ENCODE measurements at regions not wholly inside any gene's neighbourhood (a gene's known extent, or its start where the extent isn't known, plus 50 kb on each side); places are given as distances from the start of the nearest gene placed in this dataset.
"Not testable (repeated sequence)": the region's sequence is repeated elsewhere in the genome, so short reads cannot be mapped to it uniquely, and the experiment has no call there.

GRCh38 chr6:82551831-82552230 is 188.2 kb downstream of the TPBG start:
- Mint-ChIP-seq H3K4me1 (no peaks in the 10 kb centered on the region), H3K9me3 (peaks cover 0 to 5% (median 5%) of the 10 kb centered on the region in 5 donors), H3K27me3 (peaks cover 7 to 13% of the 10 kb centered on the region in 2 donors), H3K36me3 (no peaks in the 10 kb centered on the region), H3K4me3 (no peak overlapping the region), H3K27ac (no peak overlapping the region)
- no peak for DNase-seq
- CTCF ChIA-PET: no interaction called here
- Histone ChIP-seq H3K27me3 (ENCODE audit: insufficient read depth, low read length, poor library complexity, severe bottlenecking) (no peaks in the 10 kb centered on the region), H3K9me3 (ENCODE audit: low read length) (no peaks in the 10 kb centered on the region), H3K36me3 (ENCODE audit: insufficient read depth, low read length) (no peaks in the 10 kb centered on the region), H3K4me3 (ENCODE audit: low read length) (no peak overlapping the region), H3K4me1 (ENCODE audit: insufficient read depth, low read length) (no peaks in the 10 kb centered on the region), H3K27ac (ENCODE audit: low read depth, low read length) (no peak overlapping the region)
- POLR2A ChIA-PET: no interaction called here

GRCh38 chr6:82553863-82554531 is 190.4 kb downstream of the TPBG start:
- DNase-seq: no peak
- Histone ChIP-seq H3K9me3 (ENCODE audit: low read length) (no peaks in the 10 kb centered on the region), H3K4me1 (ENCODE audit: insufficient read depth, low read length) (no peaks in the 10 kb centered on the region), H3K36me3 (ENCODE audit: insufficient read depth, low read length) (no peaks in the 10 kb centered on the region), H3K27me3 (ENCODE audit: insufficient read depth, low read length, poor library complexity, severe bottlenecking) (no peaks in the 10 kb centered on the region), H3K4me3 (ENCODE audit: low read length) (no peak overlapping the region), H3K27ac (ENCODE audit: low read depth, low read length) (no peak overlapping the region)
- no peak overlapping the region for H3K4me3 Mint-ChIP-seq
- H3K27me3 Mint-ChIP-seq: peaks cover 7 to 19% of the 10 kb centered on the region in 2 donors
- ChIA-PET POLR2A (no interaction called here), CTCF (no interaction called here)
- no peaks in the 10 kb centered on the region for H3K36me3 Mint-ChIP-seq
- no peaks in the 10 kb centered on the region for H3K4me1 Mint-ChIP-seq
- H3K9me3 Mint-ChIP-seq: peaks cover 0 to 7% (median 3%) of the 10 kb centered on the region in 5 donors
- no peak overlapping the region for H3K27ac Mint-ChIP-seq

GRCh38 chr6:82554666-82555065 is 191.0 kb downstream of the TPBG start:
- H3K4me3 Mint-ChIP-seq: no peak overlapping the region
- H3K27ac Mint-ChIP-seq: no peak overlapping the region
- ChIA-PET CTCF (no interaction called here), POLR2A (no interaction called here)
- H3K27ac ChIP-seq (ENCODE audit: low read depth, low read length): no peak overlapping the region
- H3K36me3 Mint-ChIP-seq: no peaks in the 10 kb centered on the region
- no peak overlapping the region for H3K4me3 ChIP-seq (ENCODE audit: low read length)
- no peaks in the 10 kb centered on the region for H3K4me1 Mint-ChIP-seq
- DNase-seq: no peak
- H3K9me3 ChIP-seq (ENCODE audit: low read length): no peaks in the 10 kb centered on the region
- H3K4me1 ChIP-seq (ENCODE audit: insufficient read depth, low read length): no peaks in the 10 kb centered on the region
- no peaks in the 10 kb centered on the region for H3K36me3 ChIP-seq (ENCODE audit: insufficient read depth, low read length)
- H3K9me3 Mint-ChIP-seq: peaks cover 0 to 7% (median 3%) of the 10 kb centered on the region in 5 donors
- H3K27me3 Mint-ChIP-seq: peaks cover 7 to 19% of the 10 kb centered on the region in 2 donors
- H3K27me3 ChIP-seq (ENCODE audit: insufficient read depth, low read length, poor library complexity, severe bottlenecking): no peaks in the 10 kb centered on the region

GRCh38 chr6:82555801-82556200 is 192.2 kb downstream of the TPBG start:
- POLR2A ChIA-PET: no interaction called here
- Mint-ChIP-seq H3K4me3 (no peak overlapping the region), H3K27ac (no peak overlapping the region)

GRCh38 chr6:82558531-82558930 is 194.9 kb downstream of the TPBG start:
- H3K4me1 Mint-ChIP-seq; H3K36me3 Mint-ChIP-seq; CTCF ChIA-PET; POLR2A ChIA-PET; H3K4me3 ChIP-seq (ENCODE audit: low read length); H3K4me1 ChIP-seq (ENCODE audit: insufficient read depth, low read length); H3K36me3 ChIP-seq (ENCODE audit: insufficient read depth, low read length); H3K9me3 Mint-ChIP-seq; H3K4me3 Mint-ChIP-seq; H3K27ac Mint-ChIP-seq; H3K27me3 ChIP-seq (ENCODE audit: insufficient read depth, low read length, poor library complexity, severe bottlenecking); DNase-seq; H3K9me3 ChIP-seq (ENCODE audit: low read length); H3K27ac ChIP-seq (ENCODE audit: low read depth, low read length): not testable (repeated sequence)
- H3K27me3 Mint-ChIP-seq: peaks cover 7 to 19% of the 10 kb centered on the region in 2 donors

More at GRCh38 chr6:82555801-82556200, 192.2 kb downstream of the TPBG start:
- Mint-ChIP-seq H3K27me3 (peaks cover 7 to 19% of the 10 kb centered on the region in 2 donors), H3K9me3 (peaks cover 0 to 2% (median 0%) of the 10 kb centered on the region in 5 donors), H3K4me1 (no peaks in the 10 kb centered on the region), H3K36me3 (no peaks in the 10 kb centered on the region)
- CTCF ChIA-PET: no interaction called here
- no peak for DNase-seq
- H3K27ac ChIP-seq (ENCODE audit: low read depth, low read length): no peak overlapping the region
- no peaks in the 10 kb centered on the region for H3K27me3 ChIP-seq (ENCODE audit: insufficient read depth, low read length, poor library complexity, severe bottlenecking)
- H3K4me3 ChIP-seq (ENCODE audit: low read length): no peak overlapping the region
- no peaks in the 10 kb centered on the region for H3K4me1 ChIP-seq (ENCODE audit: insufficient read depth, low read length)
- H3K9me3 ChIP-seq (ENCODE audit: low read length): no peaks in the 10 kb centered on the region
- no peaks in the 10 kb centered on the region for H3K36me3 ChIP-seq (ENCODE audit: insufficient read depth, low read length)

GRCh38 chr6:82567621-82568020 is 204.0 kb downstream of the TPBG start:
- Mint-ChIP-seq H3K4me1 (no peaks in the 10 kb centered on the region), H3K27me3 (peaks cover 0 to 2% of the 10 kb centered on the region in 2 donors), H3K36me3 (no peaks in the 10 kb centered on the region), H3K9me3 (peaks cover 0 to 2% (median 0%) of the 10 kb centered on the region in 5 donors), H3K27ac (no peak overlapping the region), H3K4me3 (no peak overlapping the region)
- Histone ChIP-seq H3K27ac (ENCODE audit: low read depth, low read length) (no peak overlapping the region), H3K9me3 (ENCODE audit: low read length) (no peaks in the 10 kb centered on the region), H3K4me3 (ENCODE audit: low read length) (no peak overlapping the region), H3K4me1 (ENCODE audit: insufficient read depth, low read length) (no peaks in the 10 kb centered on the region), H3K36me3 (ENCODE audit: insufficient read depth, low read length) (no peaks in the 10 kb centered on the region), H3K27me3 (ENCODE audit: insufficient read depth, low read length, poor library complexity, severe bottlenecking) (no peaks in the 10 kb centered on the region)
- POLR2A ChIA-PET: no interaction called here
- CTCF ChIA-PET: no interaction called here
- DNase-seq: no peak

GRCh38 chr6:82568290-82568993 is 204.8 kb downstream of the TPBG start:
- POLR2A ChIA-PET: no interaction called here

GRCh38 chr6:82569022-82569421 is 205.4 kb downstream of the TPBG start:
- H3K27ac ChIP-seq (ENCODE audit: low read depth, low read length): no peak overlapping the region
- Mint-ChIP-seq H3K4me1 (no peaks in the 10 kb centered on the region), H3K27ac (no peak overlapping the region), H3K9me3 (peaks cover 0 to 2% (median 0%) of the 10 kb centered on the region in 5 donors), H3K27me3 (peaks cover 0 to 2% of the 10 kb centered on the region in 2 donors), H3K4me3 (no peak overlapping the region), H3K36me3 (no peaks in the 10 kb centered on the region)
- H3K4me1 ChIP-seq (ENCODE audit: insufficient read depth, low read length): no peaks in the 10 kb centered on the region
- CTCF ChIA-PET: no interaction called here
- no peaks in the 10 kb centered on the region for H3K27me3 ChIP-seq (ENCODE audit: insufficient read depth, low read length, poor library complexity, severe bottlenecking)
- no peaks in the 10 kb centered on the region for H3K9me3 ChIP-seq (ENCODE audit: low read length)
- no peak for DNase-seq
- POLR2A ChIA-PET: no interaction called here
- H3K36me3 ChIP-seq (ENCODE audit: insufficient read depth, low read length): no peaks in the 10 kb centered on the region
- no peak overlapping the region for H3K4me3 ChIP-seq (ENCODE audit: low read length)

More at GRCh38 chr6:82568290-82568993, 204.8 kb downstream of the TPBG start:
- no peak overlapping the region for H3K4me3 ChIP-seq (ENCODE audit: low read length)
- no peaks in the 10 kb centered on the region for H3K36me3 ChIP-seq (ENCODE audit: insufficient read depth, low read length)
- no peaks in the 10 kb centered on the region for H3K9me3 ChIP-seq (ENCODE audit: low read length)
- CTCF ChIA-PET: no interaction called here
- Mint-ChIP-seq H3K4me1 (no peaks in the 10 kb centered on the region), H3K27me3 (peaks cover 0 to 2% of the 10 kb centered on the region in 2 donors), H3K27ac (peak overlapping the region in 1 of 8 donors; percentile 65), H3K4me3 (peak overlapping the region in 1 of 7 donors; percentile 27), H3K36me3 (no peaks in the 10 kb centered on the region), H3K9me3 (peaks cover 0 to 2% (median 0%) of the 10 kb centered on the region in 5 donors)
- H3K4me1 ChIP-seq (ENCODE audit: insufficient read depth, low read length): no peaks in the 10 kb centered on the region
- no peak overlapping the region for H3K27ac ChIP-seq (ENCODE audit: low read depth, low read length)
- no peaks in the 10 kb centered on the region for H3K27me3 ChIP-seq (ENCODE audit: insufficient read depth, low read length, poor library complexity, severe bottlenecking)
- no peak for DNase-seq
